ENCODE measurements at regions not wholly inside any gene's neighbourhood (a gene's known extent, or its start where the extent isn't known, plus 50 kb on each side); places are given as distances from the start of the nearest gene placed in this dataset.

- no peak for TF ChIP-seq CTCF (conservative IDR thresholded peaks at IDR 0.05; ENCODE audit: low read length)
- no peak for TF ChIP-seq EZH2phosphoT487 (IDR thresholded peaks at IDR 0.05; ENCODE audit: borderline replicate concordance, low read depth, low read length)
Observed at GRCh38 chr11:80584661-80585060, 1143.8 kb upstream of the TENM4 start.
